NCI-H226 (cell line): ENCODE measurements at regions not wholly inside any gene's neighbourhood (a gene's known extent, or its start where the extent isn't known, plus 50 kb on each side); places are given as distances from the start of the nearest gene placed in this dataset.
"Not testable (repeated sequence)": the region's sequence is repeated elsewhere in the genome, so short reads cannot be mapped to it uniquely, and the experiment has no call there.

Source experiments
- DNase-seq: peaks from one replicate; pipeline ENCODE4 v3.0.0-alpha.2; 2015

DNA sequence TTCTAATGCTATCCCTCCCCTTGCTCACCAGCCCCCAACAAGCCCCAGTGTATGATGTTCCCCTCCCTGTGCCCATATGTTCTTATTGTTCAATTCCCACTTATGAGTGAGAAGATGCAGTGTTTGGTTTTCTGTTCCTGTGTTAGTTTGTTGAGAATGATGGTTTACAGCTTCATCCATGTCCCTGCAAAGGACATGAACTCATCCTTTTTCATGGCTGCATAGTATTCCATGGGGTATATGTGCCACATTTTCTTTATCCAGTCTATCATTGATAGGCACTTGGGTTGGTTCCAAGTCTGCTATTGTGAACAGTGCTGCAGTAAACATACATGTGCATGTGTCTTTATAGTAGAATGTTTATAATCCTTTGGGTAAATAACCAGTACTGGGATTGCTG, 480.2 kb upstream of the PTCHD4 start:
- not testable (repeated sequence) for DNase-seq

DNA sequence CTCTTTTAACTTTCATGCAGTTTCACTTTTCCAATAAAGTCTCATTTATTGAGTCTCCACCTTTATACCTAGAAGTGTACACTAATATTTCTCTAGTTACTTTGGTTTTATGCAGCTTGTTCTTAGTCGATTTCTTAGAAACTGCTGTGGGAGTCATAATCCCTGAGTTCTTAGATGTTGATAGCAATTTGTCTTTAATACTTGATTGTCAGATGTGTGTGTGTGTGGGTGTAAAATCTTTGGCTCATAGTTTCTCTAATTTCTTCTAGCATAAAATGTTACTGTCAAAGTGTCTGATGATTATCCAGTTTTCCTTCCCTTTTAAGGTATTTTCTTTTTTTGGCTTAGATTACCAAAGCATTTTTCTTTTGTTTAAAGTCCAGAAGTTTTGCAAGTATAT, 473.8 kb upstream of the PTCHD4 start:
- no peak for DNase-seq

DNA sequence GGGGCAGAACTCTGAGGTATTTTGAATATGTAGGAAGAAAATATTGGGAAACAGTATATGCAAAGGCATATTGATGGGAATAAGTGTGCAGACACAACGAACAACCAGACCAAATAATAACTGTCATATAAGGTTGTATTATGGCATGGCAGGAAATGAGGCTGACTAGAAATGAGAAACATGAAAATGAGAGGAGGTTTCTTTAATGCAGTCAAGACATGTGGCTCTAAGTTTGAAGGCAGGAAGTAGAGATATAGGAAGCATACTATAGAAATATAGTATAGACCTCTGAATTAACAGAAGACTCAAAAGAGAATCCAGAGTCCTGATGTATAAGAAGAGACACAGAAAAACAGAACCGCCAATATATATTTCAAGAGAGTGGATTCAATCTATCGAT, 459.7 kb upstream of the PTCHD4 start:
- DNase-seq: no peak

DNA sequence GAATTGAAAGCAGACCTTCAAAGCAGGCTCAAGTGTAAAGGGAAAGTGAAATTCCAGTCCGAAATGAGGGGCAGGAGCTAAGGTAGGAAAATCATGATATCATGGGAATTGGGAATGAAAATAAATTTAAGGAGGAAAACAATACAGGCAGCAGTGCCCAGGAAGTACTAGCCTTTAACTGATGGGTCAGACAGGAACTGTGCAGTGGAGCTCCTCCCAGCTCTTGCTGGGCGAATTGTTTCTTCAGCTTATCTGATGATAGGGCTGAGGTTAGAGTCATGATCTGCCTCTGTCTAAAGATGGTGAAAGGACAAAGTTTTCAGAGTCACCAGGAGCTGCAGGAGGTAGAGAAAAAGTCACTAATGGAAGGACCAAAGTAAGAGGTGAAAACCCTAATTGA, 457.9 kb upstream of the PTCHD4 start:
- DNase-seq: no peak

DNA sequence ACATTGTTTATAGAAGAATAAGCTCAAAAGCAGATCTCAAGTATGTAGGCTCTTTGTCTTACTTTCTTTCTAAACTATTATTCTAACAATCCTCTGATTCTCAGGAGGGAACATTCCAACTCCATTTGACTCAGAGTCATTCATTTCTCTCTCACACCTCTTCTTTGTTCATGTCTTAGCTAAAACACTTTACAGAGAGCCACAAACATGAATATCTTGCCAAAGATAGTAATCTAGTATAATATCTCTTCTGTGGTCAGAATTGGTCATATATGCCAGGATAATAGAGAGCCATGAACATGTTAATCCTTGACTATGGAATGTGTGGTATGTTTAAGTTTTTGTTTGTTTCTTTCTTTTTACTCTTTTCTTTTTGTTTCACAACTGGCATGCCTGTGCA, 456.0 kb upstream of the PTCHD4 start:
- DNase-seq: peak; percentile 10

DNA sequence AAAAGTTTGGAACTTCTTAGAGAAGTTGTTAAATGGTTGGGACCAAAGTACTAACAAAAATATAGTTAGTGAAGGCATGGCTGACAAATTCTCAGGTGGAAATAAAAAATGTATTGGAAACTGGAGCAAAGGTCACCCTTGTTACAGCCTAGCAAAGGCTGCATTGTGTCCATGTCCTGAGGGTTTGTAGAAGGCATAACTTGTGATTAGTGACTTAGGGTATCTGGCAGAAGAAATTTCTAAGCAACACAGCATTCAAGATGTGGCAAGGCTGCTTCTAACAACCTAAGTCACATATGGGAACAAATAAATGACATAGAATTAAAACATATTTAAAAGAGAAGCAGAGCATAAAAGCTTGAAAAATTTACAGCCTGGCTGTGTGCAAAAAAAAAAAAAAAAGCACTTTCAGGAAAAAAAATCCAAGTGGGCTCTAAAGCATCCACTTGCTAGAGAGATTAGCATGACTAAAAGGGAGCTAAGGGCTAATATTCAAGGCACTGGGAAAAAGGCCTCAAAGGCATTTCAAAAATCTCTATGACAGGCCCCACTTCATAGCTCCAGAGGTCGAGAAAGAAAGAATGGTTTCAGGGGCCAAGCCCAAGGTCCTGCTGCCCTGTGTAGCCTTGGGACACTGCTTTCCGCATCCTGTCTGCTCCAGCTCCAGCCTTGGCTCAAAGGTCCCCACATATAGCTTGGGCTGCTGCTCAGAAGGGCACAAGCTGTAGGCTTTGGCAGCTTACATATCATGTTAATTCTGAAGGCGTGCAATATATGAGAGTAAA, 453.2 kb upstream of the PTCHD4 start:
- no peak for DNase-seq

DNA sequence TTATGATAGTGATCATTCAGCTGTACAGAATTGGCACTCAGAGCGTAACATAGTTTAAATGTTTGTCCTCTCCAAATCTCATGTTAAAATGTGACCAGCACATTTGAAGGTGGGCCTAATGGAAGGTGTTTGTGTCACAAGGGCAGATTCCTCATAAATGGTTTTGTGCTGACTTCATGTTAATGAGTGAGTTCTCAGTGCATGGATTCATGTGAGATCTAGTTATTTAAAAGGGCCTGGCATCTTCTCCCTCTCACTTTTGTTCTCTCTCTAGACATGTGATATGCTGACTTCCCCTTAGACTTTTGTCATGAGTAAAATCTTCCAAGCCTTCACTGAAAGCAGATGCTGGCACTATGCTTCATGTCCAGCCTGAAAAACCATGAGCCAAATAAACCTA, 452.4 kb upstream of the PTCHD4 start:
- DNase-seq: no peak

DNA sequence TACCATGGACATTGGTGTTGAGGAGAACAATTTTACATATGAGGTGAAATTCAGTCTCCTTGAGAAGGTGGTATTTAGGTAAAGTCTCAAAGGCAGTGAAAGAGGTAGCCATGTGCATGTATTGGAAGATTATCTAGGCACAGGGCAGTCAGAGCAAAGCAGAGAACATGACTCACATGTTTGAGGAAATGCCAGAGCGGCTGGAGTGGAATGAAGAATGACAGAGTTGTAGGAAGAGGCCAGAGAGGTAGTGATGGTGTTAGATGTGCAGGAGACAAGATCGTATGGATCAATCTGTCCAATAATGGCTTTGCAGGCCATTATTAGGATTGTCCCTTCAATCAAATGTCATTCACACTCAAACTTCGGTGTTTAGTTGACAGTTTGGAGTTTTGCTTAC, 449.4 kb upstream of the PTCHD4 start:
- peak; percentile 72 for DNase-seq

DNA sequence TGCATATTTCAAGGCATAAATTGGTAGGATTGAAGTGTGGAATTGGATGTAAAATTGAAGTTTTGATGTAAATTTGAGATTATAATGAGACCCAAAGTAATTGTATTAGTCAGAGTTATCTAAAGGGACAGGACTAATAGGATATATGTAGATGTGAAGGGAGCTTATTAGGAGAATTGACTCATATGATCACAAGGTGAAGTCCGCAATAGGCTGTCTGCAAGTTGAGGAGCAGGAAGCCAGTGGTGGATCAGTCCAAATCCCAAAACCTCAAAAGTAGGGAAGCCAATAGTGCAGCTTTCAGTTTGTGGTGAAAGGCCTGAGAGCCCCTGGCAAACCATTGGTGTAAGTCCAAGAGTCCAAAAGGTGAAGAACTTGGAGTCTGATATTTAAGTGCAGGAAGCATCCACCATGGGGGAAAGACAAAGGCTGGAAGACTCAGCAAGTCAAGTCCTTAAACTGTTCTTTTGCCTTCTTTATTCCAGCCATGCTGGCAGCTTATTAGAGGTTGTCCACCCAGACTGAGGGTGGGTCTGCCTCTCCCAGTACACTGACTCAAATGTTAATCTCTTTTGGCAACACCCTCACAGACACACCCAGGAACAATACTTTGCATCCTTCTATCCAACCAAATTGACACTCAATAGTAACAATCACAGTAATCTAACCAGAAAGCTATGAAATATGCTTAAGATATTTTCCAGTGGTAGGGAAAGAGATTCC, 442.6 kb upstream of the PTCHD4 start:
- DNase-seq: no peak

DNA sequence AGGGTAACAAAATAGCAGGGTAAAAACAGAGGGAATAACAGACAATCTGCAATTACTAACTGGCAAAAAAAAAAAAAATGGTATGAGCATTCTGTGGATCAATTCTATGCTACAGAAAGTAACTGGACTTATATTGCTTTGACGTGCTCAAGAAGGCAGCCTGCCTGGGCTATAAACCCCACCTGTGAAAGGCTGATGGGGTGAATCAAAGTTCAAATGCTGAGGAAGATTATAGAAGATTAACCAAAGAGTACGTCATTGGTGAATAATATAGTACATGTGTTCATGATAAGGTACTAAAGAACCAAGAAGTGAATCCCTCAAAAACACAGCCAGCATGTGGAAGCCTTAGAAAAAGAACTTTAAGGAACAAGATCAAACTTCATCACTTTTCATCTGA, 441.9 kb upstream of the PTCHD4 start:
- no peak for DNase-seq

DNA sequence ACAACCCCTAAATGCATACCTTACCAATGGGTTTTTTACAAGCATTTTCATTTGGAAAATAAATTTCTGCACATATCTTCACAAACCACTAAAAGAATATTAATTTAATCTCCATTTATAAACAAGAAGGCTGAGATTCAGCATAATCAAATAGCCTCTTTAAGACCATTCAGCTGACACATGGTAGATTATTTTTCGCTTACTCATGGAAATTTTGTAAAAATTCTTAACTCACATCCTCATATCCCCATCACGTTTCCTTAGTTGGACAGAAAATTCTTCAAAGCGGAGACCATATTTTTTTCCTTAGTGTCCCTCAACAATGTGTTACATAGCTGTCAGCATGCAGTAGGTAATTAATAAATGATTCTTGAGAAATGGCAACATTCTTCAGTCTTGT, 439.6 kb upstream of the PTCHD4 start:
- no peak for DNase-seq

DNA sequence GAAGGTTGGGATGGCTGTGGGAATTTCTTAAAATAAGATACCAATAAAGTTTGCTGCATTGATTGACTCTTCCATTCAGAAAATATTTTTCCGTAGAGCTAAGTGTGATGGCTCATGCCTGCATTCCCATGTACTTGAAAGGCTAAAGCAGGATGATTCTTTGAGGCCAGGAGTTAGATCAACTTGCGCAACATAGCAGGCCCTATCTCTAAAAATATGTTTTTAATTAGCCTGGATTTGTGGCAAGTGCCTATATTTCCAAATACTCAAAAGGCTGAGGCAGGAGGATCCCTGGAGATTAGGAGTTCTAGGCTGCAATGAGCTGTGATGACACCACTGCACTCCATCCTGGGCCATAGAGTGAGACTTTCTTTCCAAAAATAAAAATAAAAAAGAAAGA, 431.2 kb upstream of the PTCHD4 start:
- peak; percentile 33 for DNase-seq

DNA sequence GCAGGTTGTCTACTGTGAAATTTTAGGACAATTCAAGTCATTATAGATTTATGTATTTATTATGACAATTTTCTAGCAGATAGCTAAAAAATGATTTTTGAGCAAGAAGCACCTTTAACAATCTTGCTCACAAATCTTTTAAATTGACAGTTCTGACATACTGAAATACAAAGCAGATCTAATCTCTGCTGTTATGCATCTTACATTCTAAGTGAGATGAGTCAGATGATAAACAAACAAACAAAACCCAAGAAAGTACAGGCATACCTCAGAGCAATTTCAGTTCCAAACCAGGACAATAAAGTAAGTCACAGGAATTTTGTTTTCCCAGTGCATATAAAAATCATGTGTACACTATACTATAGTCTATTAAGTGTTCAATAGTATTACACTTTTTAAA, 430.7 kb upstream of the PTCHD4 start:
- DNase-seq: no peak

DNA sequence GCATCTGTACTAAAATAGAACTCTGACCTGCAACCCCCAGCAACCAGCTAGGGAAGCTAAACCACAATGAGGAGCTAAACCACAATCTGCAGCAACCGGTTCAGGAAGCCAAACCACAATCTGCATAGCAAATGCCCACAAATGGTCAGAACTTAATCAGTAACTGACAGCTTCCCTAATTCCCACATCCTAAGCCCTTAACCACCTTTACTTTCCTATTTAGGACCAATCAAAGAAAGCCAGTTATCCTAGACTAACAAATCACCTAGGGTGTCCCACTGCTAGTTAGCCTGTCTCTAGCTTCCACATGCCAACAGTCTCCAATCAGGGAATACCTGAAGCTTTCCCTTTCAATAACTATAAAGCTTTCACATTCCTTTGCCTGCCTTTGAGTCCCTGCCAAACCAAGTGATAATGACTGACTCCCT, 424.6 kb upstream of the PTCHD4 start:
- peak; percentile 89 for DNase-seq

DNA sequence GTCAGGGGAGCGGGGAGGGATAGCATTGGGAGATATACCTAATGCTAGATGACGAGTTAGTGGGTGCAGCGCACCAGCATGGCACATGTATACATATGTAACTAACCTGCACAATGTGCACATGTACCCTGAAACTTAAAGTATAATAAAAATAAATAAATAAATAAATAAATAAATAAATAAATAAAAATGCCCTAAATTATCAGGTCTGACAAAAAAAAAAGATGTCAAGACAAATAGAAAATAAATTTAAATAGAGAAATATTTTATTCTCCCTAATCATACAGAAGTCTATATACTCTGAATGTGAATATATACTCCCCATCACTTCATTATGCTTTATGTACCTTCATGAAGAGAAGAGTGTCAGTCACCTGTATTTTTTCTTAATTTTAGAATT, 420.0 kb upstream of the PTCHD4 start:
- DNase-seq: not testable (repeated sequence)

DNA sequence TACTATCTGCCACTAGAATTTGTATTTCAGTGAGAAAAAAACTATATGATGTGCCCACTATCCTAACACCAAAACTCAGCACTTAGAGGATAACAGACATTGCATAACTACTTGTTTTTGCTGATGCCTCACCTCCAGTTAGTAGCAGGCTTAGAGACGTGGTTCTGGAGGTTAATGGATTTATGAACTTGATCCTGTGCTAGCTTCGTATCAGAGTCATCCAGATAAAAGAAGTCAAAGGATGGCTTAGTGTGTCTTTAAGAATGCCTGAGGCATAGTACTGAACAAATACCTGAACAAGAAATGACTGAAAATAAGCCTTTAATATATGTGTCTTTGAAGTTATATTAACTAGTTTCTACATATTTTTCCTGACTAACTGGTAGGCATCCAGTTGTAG, 414.9 kb upstream of the PTCHD4 start:
- no peak for DNase-seq

DNA sequence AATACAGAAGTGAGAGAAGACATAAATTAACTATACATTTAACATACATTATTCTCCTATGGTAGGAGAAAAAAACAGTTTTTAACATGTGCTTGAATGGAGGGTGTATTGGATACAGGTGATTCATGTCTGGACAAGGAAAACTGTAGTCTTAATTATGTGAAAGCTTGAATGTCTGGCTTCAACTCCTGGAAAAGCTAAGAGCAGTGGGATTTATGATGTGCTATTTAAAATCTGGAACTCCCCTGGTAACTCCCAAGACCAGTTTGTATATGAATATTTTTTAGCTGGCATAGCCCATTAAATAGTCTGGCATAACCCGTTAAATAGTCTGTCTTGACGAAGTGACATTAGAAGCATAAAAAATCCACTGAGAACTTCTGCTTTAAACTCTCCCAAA, 410.0 kb upstream of the PTCHD4 start:
- DNase-seq: no peak

DNA sequence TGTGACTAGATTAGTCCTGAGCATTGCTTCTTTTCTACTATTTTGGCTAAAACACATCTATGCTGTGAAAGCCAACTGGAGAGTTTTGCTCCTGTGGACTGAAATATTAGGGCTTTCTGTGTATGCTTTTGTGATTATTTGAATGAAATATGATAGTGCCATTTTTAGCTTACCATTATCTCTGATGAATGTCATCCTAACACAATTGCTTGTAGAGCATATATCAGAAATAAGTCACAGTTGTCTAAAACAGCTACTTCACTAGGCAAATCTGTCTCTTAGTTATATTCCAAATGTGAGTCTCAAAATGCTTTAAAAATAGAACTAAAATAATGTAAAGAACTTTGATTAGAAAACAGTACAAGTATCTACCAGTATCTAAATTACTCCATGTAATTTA, 401.4 kb upstream of the PTCHD4 start:
- no peak for DNase-seq

DNA sequence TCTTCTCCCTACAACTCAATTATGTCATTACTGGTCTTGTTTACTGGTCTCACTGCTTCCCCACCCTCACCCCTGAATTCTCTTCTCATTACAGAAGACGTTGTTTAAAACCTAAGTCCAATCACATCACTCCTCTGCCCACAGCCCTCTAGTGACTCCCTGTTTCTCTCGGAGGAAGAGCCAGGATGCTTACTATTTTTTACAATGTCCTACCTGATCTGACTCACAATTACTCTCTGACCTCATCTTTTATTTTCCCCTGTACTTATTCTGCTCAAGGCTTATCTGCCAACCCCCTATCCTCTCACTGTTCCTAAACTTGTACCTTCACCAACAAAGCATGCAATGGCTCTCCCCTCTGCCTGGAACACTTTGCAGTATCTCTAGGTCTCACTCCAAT, 400.4 kb upstream of the PTCHD4 start:
- DNase-seq: peak; percentile 2

DNA sequence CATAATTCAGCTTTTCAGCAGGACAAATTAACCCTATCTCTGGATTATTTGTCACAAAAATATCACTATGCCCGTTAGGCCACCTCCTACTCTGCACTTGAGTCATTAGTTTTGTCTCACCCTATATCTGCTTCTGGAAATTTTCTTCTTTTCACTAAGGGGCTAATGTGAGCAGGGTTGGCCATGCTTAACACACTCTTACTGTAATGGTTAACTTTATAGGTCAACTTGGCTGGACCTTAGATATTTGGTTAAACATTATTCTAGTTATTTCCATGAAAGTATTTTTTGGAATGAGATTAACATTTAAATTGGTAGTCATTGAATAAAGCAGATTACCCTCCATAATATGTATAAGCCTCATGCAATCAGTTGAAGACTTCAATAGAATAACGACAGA, 394.6 kb upstream of the PTCHD4 start:
- no peak for DNase-seq

DNA sequence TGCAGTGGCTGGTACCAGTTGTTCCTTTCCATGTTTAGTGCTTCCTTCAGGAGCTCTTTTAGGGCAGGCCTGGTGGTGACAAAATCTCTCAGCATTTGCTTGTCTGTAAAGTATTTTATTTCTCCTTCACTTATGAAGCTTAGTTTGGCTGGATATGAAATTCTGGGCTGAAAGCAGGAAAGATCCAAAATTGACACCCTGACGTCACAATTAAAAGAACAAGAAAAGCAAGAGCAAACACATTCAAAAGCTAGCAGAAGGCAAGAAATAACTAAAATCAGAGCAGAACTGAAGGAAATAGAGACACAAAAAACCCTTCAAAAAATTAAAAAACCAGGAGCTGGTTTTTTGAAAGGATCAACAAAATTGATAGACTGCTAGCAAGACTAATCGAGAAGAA, 382.4 kb upstream of the PTCHD4 start:
- not testable (repeated sequence) for DNase-seq

DNA sequence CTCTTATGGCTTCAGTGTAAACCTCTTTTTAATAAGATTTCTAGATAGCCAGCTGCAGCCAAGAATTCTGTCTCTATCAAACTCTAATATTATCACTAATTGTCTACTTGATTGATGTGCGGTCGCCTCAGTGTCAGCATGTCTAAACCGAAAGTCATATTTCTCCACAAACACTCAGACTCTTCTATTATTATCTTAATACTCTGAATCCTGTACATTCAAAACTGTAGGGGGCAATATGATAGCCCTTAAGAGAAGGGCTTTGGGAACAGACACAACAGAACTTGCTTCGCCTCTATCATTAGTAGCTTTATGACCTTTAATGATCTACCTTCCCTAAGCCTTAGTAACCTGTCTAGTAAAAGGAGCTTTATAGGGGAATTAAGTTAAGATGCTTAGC, 379.7 kb upstream of the PTCHD4 start:
- no peak for DNase-seq

DNA sequence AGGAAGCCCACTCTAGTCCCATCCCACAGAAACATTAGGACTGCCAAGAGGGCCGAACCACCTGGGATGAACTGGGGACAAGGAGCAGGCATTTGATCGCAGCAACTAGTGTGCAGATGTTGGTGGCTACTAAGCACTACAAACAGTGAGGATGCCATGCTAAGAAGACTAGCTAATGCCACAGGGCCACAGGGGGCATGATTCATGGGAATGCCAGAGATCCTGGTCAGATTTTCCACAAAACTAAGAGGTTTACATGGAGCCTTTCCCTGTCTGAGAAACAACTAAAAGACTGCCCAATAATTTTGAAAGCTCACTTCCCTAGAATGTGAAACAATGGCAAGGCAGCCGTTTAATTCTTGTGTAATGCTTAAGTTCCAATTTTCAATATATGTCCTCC, 375.9 kb upstream of the PTCHD4 start:
- DNase-seq: no peak

DNA sequence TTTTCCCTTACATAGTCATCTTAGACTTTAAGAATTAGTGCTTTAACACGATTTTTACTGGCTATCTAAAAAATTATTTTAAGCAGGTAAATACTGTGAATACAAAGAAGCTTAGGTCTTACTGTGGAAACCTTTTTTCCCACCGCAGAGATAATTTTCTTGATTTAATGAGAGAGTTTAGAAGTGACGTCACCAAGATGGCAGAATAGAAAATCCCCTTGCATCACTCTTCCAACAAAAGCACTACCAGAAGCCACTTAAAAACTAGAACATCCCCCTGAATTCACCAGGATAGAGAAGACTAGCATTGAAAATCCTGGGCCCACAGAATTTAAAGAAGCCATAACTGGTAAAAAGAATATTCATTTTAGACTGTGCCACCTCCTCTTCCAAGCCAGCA, 375.4 kb upstream of the PTCHD4 start:
- no peak for DNase-seq

DNA sequence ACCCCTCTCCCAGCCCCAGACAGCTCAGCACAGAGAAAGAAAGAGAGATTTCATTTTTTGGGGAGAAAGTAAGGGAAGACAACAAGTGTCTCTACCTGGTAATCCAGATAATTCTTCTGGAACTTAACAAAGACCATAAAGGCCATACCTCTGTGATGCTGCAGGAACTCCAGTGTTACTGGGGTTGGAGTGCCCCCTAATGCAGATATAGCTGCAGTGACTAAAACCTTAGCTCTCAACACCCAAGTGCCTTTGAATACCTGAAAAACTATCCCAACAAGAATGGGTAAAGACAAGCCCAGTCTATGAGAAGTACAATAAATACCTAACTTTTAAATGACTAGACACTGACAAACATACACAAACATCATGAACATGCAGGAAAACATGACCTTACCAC, 365.3 kb upstream of the PTCHD4 start:
- DNase-seq: no peak
